Lung (tissue), 11 donors: ENCODE measurements at regions not wholly inside any gene's neighbourhood (a gene's known extent, or its start where the extent isn't known, plus 50 kb on each side); places are given as distances from the start of the nearest gene placed in this dataset.

Experiments
- ATAC-seq: fragments of 200-7000 bp; cut with Tn5 transposase; one replicate; pipeline ENCODE4 v1.9.1; 2020; ENCODE audit warnings: moderate number of reproducible peaks; ENCODE audit not compliant: insufficient read depth, low FRiP score
- DNase-seq, 3 donors: peaks; one replicate each; pipeline ENCODE4 v3.0.0-alpha.2; 2013 to 2017
- H3K27ac ChIP-seq, 2 donors: one replicate each; pipeline ENCODE4 v1.5.1; 2013; ENCODE audit warnings: mild to moderate bottlenecking in 2 of 2, moderate library complexity in 2 of 2, control low read depth in 1 of 2, inconsistent platforms in 1 of 2, low read depth in 1 of 2, low read length in 1 of 2
- H3K27me3 ChIP-seq, 3 donors: one replicate each; pipeline ENCODE4 v1.5.1; 2013; ENCODE audit warnings: low read length in 2 of 3; ENCODE audit not compliant: control insufficient read depth in 3 of 3, insufficient read depth in 3 of 3
- H3K36me3 ChIP-seq, 4 donors: one replicate each; pipeline ENCODE4 v1.5.1; 2013; ENCODE audit warnings: low read length in 4 of 4, mild to moderate bottlenecking in 1 of 4, moderate library complexity in 1 of 4; ENCODE audit not compliant: control insufficient read depth in 4 of 4, insufficient read depth in 4 of 4
- H3K4me1 ChIP-seq, 5 donors: one replicate each; pipeline ENCODE4 v1.5.1; 2013; ENCODE audit warnings: low read length in 5 of 5, mild to moderate bottlenecking in 2 of 5, moderate library complexity in 1 of 5; ENCODE audit not compliant: control insufficient read depth in 5 of 5, insufficient read depth in 5 of 5
- H3K4me3 ChIP-seq: one replicate; pipeline ENCODE4 v1.5.1; 2013; ENCODE audit warnings: mild to moderate bottlenecking, control low read depth, moderate library complexity
- H3K9ac ChIP-seq, 2 donors: one replicate each; pipeline ENCODE4 v1.5.1; 2013; ENCODE audit warnings: low read length in 2 of 2, control low read depth in 1 of 2; ENCODE audit not compliant: insufficient read depth in 1 of 2
- H3K9me3 ChIP-seq, 4 donors: one replicate each; pipeline ENCODE4 v1.5.1; 2013; ENCODE audit warnings: low read length in 3 of 4, mild to moderate bottlenecking in 1 of 4, moderate library complexity in 1 of 4; ENCODE audit not compliant: control insufficient read depth in 4 of 4, insufficient read depth in 3 of 4
- WGBS, 2 donors: extraction: QIAGEN DNeasy Blood & Tissue Kit; methylation state at CpG; one replicate each; pipeline ENCODE4 v1.1.7; 2013; 5-methylcytosine and 5-hydroxymethylcytosine counted together
- TF ChIP-seq, protein P1 (sequence below): IDR thresholded peaks from 2 replicates; pipeline ENCODE4 v1.5.1; 2012; ENCODE audit warnings: mild to moderate bottlenecking; ENCODE audit errors: control extremely low read depth, extremely low read depth
- donor health status: control.
- donor health status: control.
- donor health status: Bipolar disorder and iron deficiency.
- donor health status: healthy.
- donor health status: DM: yes; HTN: yes; CAD: no.

DNA sequence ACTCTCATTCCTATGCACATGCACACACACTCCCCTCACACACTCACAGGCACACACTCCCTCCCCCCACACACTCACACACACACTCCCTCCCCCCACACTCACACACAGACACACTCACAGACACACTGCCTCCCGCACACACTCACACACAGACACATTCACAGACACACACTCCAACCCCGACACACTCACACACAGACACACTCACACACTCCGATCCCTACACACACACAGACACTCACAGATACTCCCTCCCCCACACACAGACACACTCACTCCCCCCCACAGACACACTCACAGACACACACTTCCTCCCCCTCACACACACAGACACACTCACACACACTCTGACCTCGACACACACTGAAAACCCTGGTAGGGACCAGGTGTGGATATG lies 176.2 kb downstream of the TFAP2C start:
- no peak overlapping the region for H3K4me3 ChIP-seq
- ATAC-seq (no peak), DNase-seq (no peak)
- TF ChIP-seq, protein P1, sequence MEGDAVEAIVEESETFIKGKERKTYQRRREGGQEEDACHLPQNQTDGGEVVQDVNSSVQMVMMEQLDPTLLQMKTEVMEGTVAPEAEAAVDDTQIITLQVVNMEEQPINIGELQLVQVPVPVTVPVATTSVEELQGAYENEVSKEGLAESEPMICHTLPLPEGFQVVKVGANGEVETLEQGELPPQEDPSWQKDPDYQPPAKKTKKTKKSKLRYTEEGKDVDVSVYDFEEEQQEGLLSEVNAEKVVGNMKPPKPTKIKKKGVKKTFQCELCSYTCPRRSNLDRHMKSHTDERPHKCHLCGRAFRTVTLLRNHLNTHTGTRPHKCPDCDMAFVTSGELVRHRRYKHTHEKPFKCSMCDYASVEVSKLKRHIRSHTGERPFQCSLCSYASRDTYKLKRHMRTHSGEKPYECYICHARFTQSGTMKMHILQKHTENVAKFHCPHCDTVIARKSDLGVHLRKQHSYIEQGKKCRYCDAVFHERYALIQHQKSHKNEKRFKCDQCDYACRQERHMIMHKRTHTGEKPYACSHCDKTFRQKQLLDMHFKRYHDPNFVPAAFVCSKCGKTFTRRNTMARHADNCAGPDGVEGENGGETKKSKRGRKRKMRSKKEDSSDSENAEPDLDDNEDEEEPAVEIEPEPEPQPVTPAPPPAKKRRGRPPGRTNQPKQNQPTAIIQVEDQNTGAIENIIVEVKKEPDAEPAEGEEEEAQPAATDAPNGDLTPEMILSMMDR, result no peak
- no peak overlapping the region for H3K27ac ChIP-seq
- H3K27me3 ChIP-seq, result peaks cover 0 to 15% (median 13%) of the 10 kb centered on the region in 3 donors
- no peaks in the 10 kb centered on the region for H3K36me3 ChIP-seq
- H3K9me3 ChIP-seq, result peaks cover 0 to 7% (median 0%) of the 10 kb centered on the region in 4 donors
- peaks cover 0 to 10% (median 0%) of the 10 kb centered on the region in 5 donors for H3K4me1 ChIP-seq
- 62 to 72% methylated on average over 4 of the region's 4 CpGs for whole genome bisulfite sequencing, 2 donors
- no peak overlapping the region for H3K9ac ChIP-seq

DNA sequence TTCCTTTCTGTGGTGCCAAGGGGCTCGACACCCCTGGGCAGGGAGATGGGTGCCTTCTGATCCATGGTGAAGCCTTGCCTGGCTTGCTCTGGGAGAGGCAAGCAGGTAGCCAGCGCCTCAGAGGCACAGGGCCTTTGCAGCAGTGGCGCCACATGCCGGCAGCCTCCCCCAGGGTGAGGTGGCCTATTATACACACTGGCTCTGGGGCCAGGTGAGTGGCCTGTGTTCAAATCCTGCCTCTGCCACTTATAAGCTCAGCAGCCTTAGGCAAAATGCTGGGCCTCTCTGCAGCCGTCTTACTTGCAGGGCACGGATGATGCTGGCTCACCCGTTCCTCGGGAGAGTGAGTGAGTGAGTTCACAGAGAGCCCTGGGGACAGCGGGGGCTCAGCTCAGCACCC lies 176.9 kb downstream of the TFAP2C start:
- ATAC-seq (no peak), DNase-seq (no peak)
- H3K36me3 ChIP-seq, result no peaks in the 10 kb centered on the region
- H3K4me3 ChIP-seq, result no peak overlapping the region
- H3K27ac ChIP-seq, result no peak overlapping the region
- peaks cover 0 to 7% (median 0%) of the 10 kb centered on the region in 4 donors for H3K9me3 ChIP-seq
- peaks cover 0 to 10% (median 0%) of the 10 kb centered on the region in 5 donors for H3K4me1 ChIP-seq
- TF ChIP-seq, protein P1, result no peak
- peaks cover 0 to 15% (median 13%) of the 10 kb centered on the region in 3 donors for H3K27me3 ChIP-seq
- WGBS, 2 donors, result 81 to 89% methylated on average over 9 of the region's 9 CpGs
- no peak overlapping the region for H3K9ac ChIP-seq

DNA sequence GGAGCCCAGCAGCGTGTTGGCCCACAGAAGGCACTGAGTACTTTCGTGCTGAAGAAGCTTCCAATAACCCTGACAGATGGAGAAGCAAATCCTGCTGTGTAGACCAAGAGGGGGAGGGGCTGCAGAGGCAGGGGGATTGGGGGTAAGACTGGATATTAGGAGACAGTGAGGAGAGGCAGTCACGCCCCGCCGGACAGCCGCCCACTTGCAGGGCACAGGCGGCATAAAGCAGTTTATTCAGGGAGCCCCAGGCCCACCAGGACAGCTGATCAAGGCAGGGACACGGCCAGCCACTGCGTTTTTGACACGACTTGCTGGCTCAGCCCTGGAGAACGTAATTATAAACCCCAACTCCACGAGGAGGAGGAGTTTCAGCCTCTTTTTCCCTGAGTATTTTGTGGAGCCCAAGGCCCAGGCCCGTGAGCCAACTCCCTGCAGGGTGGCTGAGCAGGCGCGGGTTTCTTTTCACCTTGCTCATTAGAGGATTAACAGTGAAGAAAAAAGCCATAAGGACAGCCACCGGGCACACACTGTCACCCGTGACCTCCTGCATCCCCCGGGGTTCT lies 177.9 kb downstream of the TFAP2C start:
- no peaks in the 10 kb centered on the region for H3K36me3 ChIP-seq

More for the DNA sequence above, 177.9 kb downstream of the TFAP2C start:
- DNase-seq (no peak), ATAC-seq (no peak)
- WGBS, 2 donors, result 48 to 51% methylated on average over 18 of the region's 18 CpGs
- peaks cover 0 to 15% (median 13%) of the 10 kb centered on the region in 3 donors for H3K27me3 ChIP-seq
- H3K4me1 ChIP-seq, result peaks cover 0 to 9% (median 0%) of the 10 kb centered on the region in 5 donors
- TF ChIP-seq, protein P1, result no peak
- no peak overlapping the region for H3K4me3 ChIP-seq
- no peak overlapping the region for H3K9ac ChIP-seq
- no peak overlapping the region for H3K27ac ChIP-seq
- H3K9me3 ChIP-seq, result peaks cover 0 to 7% (median 0%) of the 10 kb centered on the region in 4 donors
